Right lung (tissue), 2 donors: ENCODE measurements at regions not wholly inside any gene's neighbourhood (a gene's known extent, or its start where the extent isn't known, plus 50 kb on each side); places are given as distances from the start of the nearest gene placed in this dataset.

Source experiments
- DNase-seq, 2 donors: peaks; one replicate each; pipeline ENCODE4 v3.0.0-alpha.2; 2013

- no peak for DNase-seq
These were observed 103.1 kb upstream of the ID4 start for GRCh38 chr6:19734061-19734460.

GRCh38 chr6:19734519-19734918, 102.7 kb upstream of the ID4 start:
- no peak for DNase-seq

- no peak for DNase-seq
These were observed 101.1 kb upstream of the ID4 start for GRCh38 chr6:19736066-19736465.

- DNase-seq: no peak
These were observed 99.2 kb upstream of the ID4 start for GRCh38 chr6:19738010-19738409.

GRCh38 chr6:19749722-19750121, 87.4 kb upstream of the ID4 start:
- DNase-seq: no peak

- no peak for DNase-seq
These were observed 84.4 kb upstream of the ID4 start for GRCh38 chr6:19752746-19753145.

- DNase-seq: no peak
These were observed 83.3 kb upstream of the ID4 start for GRCh38 chr6:19753826-19754225.

GRCh38 chr6:19754686-19755085, 82.5 kb upstream of the ID4 start:
- no peak for DNase-seq

- no peak for DNase-seq
These were observed 82.0 kb upstream of the ID4 start for GRCh38 chr6:19755181-19755580.

- DNase-seq: no peak
These were observed 80.1 kb upstream of the ID4 start for GRCh38 chr6:19757036-19757435.

GRCh38 chr6:19759117-19759880, 77.9 kb upstream of the ID4 start:
- DNase-seq: no peak

GRCh38 chr6:19761121-19761520, 76.0 kb upstream of the ID4 start:
- no peak for DNase-seq

GRCh38 chr6:19771753-19772336, 65.3 kb upstream of the ID4 start:
- DNase-seq: no peak

- no peak for DNase-seq
These were observed 64.3 kb upstream of the ID4 start for GRCh38 chr6:19772891-19773290.

GRCh38 chr6:19781269-19781668, 55.9 kb upstream of the ID4 start:
- DNase-seq: no peak

GRCh38 chr6:19782588-19782987, 54.6 kb upstream of the ID4 start:
- no peak for DNase-seq
